ENCODE measurements at regions not wholly inside any gene's neighbourhood (a gene's known extent, or its start where the extent isn't known, plus 50 kb on each side); places are given as distances from the start of the nearest gene placed in this dataset.

DNA sequence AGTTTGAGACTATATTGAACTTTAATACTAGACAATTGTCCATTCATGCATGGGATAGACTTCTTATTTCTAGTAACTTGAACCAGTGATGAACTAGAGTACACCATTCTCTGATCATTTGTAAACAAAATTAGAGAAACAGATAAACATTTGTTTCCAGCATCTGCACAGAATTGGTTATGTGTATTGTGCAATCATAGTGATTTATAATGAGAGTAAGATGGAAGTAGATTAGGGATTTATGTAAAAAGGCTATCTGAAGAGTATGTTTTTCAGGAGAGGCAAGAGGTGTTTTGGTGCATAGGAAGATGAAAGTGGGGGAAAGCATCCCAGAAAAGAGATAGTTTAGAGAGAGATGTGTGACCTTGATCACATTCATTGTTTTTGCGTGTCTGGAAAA lies 695.0 kb downstream of the SQOR start:
- DNase-seq: no peak

DNA sequence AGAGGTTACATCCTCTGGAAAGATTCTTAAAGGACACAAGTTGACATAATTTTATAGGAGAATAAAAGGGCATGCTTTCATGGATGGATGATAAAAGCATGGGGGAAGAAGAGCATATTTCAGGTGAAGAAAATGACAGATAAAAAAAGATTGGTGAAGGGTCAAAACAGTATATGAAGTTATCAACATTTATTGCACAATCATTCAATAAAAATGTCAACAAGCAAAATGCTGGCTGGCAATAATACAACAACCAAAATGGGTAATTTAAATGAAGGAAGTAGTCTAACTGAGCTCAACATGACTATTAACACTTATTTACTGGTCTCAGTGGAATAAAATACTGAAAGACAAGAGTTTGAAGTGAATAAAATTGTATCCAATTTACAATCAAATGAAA lies 696.7 kb downstream of the SQOR start:
- no peak for DNase-seq

- no peak for DNase-seq
These were observed 708.5 kb downstream of the SQOR start for GRCh38 chr15:46343196-46343935.

- DNase-seq: no peak
These were observed 709.4 kb downstream of the SQOR start for GRCh38 chr15:46344115-46344724.

GRCh38 chr15:46344915-46345314 lies 710.1 kb downstream of the SQOR start:
- no peak for DNase-seq

- DNase-seq: no peak
These were observed 719.6 kb downstream of the SQOR start for GRCh38 chr15:46354443-46354842.

- DNase-seq: no peak
These were observed 730.7 kb downstream of the SQOR start for GRCh38 chr15:46365572-46365971.

GRCh38 chr15:46366360-46367007 lies 731.7 kb downstream of the SQOR start:
- no peak for DNase-seq

DNA sequence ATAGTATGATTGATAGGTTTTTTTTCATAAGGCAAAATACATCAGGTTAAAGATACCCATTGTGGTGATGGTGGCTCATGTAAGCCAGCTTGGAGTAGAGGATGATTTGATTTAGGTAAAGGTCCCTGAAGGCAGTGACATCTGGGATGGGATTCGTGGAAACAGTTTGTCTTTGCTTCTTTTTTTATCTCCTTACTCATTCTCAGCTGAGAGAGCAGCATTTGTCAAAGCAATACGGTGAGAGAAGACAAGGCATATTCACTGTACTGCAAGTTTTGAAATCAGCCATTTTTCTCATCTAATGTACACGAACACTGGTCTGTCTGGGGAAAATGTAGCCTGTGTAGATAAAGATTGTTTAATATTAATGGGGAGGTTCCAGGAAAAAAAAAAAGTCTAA lies 749.1 kb downstream of the SQOR start:
- no peak for DNase-seq

DNA sequence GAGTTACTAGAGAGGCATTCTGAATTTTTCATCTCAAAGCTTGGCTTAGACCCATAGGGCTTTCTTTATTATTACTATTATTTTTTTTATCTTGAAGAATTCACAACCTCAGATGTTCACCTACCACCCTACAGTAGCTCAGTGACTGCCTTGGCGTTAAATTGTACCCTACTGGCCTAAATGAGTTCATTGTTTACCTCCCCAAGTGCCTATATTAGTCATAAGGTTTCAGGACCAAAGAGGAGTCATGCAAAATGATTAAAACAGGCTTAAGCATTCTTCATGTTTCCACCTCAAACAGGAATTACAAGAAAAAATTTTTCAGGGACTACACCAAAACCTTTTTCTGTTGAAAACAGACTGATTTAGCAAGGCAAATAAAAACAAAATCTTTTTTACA lies 751.5 kb downstream of the SQOR start:
- DNase-seq: no peak

DNA sequence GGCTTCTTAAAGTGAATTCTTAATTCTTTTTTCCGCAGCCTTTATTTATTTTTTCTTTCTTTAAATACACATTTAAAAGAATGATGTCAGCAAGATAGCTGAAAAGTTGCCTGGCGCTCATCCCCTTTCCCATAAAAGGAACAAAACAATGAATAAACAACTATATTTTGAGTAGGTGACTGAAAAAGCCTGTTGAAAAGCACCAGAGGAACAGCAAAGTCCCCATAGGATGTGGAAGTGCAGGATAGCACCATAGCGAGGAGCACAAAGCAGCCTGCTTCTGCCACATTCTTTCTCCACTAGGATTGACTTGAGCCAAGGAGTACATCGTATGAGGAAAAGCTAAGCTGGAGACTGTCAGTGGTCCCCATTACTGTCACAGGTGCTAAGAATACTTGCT lies 754.9 kb downstream of the SQOR start:
- no peak for DNase-seq

- DNase-seq: no peak
These were observed 759.6 kb downstream of the SQOR start for GRCh38 chr15:46394463-46394862.

DNA sequence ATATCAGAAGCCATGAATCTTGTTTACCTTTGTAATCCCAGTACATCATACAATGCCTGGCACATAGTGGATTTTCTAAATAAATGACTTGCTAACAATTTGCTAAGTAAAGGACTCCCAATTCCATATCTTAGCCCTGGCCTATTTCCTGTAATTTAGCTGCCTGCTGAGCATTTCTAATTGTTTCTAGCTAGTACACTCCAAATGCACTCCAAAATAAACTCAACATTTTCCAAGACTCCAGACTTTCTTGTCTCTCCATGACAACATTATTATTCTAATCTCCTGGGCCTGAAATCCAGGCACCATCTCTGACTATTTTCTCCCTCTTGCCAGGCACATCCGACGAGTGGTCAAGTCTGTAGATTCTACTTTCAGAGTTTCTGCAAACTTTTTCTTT lies 773.5 kb downstream of the SQOR start:
- no peak for DNase-seq

DNA sequence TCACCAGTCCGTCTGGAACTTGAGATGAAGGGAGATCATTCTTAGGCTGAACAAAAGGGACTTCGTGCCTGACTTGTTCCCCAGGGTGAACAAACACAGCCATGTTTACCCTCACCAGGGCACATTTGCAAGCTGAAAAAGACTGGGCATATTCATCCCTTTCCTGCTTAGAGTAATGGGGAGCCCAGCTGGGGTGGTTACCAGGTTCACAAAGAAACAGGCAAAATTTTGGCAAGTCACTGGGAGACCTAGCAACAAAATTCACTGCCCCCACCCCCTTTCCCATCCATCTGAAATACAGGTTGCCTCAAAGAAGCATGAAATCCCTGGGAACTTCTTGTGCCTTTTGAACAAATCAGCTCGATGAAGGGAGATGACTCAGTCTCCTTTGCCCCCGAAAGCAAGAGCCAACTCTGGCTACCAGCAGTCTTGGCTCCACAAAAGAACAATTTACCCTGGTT lies 775.0 kb downstream of the SQOR start:
- no peak for DNase-seq

DNA sequence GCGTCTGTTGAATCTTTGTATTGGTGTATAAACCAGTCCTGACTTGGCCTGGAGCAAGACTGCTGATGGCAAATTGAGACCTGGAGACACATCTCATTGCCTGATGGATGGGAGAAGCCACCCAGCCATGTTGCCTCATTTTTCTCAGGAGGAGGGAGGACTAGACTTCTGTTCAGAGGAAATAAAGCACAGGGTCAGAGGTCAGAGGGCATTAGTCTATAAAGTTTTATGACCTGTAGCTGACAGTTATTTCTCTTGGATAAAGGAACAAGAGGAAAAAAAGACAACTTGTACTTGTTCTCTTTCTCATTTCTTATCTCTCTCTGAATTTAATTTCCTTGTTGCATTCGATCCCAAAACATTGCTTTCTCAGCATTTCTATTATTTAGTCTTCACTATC lies 775.9 kb downstream of the SQOR start:
- no peak for DNase-seq

GRCh38 chr15:46411900-46412299 lies 777.1 kb downstream of the SQOR start:
- no peak for DNase-seq

GRCh38 chr15:46413799-46414198 lies 779.0 kb downstream of the SQOR start:
- no peak for DNase-seq

- no peak for DNase-seq
These were observed 781.7 kb downstream of the SQOR start for GRCh38 chr15:46416544-46416943.

DNA sequence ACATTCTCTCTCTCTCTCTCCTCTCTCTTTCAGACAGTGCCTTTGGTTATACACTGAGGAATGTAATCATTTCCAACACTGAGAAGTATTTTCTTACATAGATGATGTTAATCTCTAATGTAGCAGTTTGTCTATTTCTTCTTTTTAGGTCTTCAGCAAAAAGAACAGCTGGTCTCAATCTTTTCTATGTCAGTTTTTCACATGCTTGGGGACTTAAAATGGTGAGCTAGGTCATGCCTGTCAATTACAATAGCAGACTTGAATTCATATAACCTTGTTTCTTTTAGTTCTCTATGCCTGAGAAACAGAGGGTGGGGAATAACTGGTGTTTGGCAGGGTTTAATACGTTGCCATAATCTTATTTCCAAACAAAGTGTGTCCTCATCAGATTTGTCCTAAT lies 786.2 kb downstream of the SQOR start:
- no peak for DNase-seq

- no peak for DNase-seq
These were observed 806.6 kb downstream of the SQOR start for GRCh38 chr15:46441294-46442062.

DNA sequence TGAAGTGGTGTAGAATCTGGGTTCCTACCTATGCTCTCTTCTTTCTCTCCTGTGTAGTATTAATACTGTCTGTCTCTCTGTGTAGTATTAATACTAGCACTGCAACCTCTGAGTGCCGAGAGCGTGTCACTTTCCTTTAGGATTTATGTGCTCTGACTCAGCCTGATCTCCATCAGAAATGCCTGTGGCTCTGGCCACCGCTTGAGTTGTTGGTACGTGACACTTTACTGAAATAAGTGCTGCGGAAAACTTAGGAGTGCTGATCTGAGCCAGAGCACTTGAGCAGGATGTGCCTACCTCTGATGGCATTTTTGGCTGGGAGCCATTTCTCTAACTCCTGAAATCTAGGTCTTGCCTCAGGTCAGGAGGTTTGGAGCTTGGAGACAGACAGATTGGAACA lies 807.4 kb downstream of the SQOR start:
- DNase-seq: no peak

DNA sequence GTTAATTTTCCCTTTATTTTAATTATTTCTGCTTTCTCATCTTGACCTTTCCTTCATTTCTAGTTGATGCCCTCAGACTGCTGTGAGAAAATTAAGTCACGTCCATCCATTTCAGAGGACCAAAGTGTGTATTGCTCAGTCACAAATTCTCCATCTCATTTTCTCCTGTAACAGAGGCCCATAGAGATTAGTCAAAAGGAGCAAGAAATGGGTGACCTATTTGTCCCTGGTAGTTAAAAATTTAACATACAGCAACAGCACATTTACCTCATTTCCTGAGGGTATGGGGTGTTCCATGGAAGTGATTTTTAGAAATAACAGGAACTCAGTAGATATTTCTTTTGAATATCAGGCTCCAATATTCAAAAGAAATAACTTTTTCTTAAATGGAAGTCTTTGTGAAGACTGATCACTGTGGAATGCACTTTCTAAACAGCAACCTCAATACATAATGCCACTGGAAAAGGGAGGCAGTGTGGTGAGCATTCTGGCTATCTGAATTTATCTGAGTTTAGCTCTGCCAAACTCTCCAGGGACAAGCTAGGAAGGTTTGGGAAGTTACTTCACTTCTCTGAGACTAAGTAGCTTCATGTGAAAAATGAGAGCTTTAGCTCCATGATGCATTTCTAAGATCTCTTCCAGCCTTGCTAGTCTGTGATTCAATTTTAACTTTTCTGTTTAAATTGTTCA lies 808.2 kb downstream of the SQOR start:
- no peak for DNase-seq

All from CD4-positive, alpha-beta T cell treated with Interleukin-15 for 1 hour (primary cell).